Fibroblast of peridontal ligament (primary cell): ENCODE measurements at regions not wholly inside any gene's neighbourhood (a gene's known extent, or its start where the extent isn't known, plus 50 kb on each side); places are given as distances from the start of the nearest gene placed in this dataset.

Experiments
- DNase-seq: peaks from one replicate; pipeline ENCODE4 v3.0.0-alpha.2; 2010; ENCODE audit errors: extremely low read depth

DNA sequence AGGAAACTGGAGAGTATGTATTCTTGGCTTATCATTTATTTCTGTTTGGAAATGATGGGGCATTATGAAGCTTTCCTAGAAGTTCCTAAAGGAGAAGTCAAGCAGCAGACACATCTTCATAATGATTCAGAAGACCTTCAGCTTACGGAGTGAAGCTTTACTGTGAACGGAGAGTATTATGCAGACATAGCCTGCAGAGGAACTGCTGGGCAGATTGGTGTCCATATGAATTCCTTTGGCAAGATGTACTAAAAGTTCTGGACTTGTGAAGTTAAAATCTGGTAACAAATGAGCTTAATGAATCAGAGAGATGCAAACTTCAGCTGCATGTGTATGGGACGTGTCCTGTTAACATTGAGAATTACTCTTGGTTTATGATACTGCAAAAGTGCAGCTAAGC lies 60.1 kb downstream of the NABP1 start:
- DNase-seq: no peak

DNA sequence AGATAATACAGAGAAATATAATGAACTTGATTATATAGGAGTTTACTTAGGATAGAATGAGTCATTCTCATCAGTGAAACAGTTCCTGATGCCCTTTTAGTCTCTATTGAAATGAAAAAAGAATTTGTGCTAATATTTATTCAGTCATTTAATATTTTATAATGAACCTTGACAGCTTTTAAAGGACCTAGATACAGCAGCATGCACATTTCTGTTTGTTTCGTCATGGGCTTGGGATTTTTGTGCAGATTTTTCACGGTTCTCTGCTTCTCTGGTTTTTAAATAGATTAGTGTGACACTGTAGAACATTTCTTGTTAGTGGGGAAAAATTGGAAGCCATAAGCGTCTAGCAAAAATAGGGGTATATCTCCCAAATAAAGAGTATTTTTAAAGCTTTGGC lies 60.7 kb downstream of the NABP1 start:
- DNase-seq: no peak

DNA sequence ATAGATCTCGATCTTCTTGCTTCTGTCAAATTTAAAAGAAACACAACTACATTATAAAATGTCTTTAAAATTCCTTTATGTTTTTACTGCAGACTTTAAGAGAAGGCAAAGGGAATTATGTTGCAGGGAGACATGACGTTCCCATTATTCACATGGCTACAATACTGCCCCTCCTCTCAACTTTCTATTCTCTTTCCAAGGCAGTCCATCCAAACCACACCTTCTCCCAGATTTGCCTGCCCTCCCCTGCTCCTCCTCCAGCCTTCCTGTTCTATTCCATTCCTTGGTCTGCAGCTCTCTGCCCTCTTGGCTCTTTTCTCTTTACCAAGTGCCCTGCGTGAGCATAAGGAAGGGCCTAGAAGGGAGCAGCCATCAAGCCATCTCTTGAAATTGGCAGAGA lies 61.3 kb downstream of the NABP1 start:
- no peak for DNase-seq

DNA sequence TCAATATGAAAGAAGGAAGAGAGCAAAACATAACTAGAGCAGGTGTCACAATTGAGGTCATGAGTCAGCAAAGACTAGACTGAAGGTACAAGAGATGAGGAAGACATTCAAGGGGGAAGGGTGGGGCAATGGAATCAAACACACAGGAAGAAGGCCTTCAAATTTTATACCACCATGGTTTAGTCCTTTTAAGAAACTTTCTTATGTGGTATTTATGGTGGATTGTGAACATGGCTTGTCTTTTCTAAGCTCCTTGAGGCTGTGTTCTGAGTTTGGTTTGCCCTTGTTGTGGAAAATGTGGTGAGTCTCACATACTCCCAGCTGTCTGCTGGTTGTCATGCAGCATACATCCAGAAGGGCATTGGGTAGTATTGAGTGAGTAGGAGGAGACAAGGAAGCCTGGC lies 62.1 kb downstream of the NABP1 start:
- no peak for DNase-seq

DNA sequence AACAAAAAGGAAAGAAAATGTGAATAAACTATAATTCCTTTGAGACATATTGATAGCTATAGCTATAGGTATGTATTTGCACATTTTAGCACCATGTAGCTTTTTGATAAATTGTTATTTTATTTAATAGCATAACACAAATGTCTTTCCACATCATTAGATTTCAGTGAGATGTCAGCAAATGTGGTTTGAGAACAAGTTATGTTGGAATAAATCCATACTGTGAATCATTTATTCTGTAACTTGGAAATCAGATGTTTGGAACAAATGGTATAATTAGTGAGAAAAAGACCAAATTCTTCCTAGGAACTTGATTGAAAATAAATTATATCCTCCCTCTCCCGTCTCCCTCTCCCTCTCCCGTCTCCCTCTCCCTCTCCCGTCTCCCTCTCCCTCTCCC lies 62.8 kb downstream of the NABP1 start:
- DNase-seq: peak; percentile 25

DNA sequence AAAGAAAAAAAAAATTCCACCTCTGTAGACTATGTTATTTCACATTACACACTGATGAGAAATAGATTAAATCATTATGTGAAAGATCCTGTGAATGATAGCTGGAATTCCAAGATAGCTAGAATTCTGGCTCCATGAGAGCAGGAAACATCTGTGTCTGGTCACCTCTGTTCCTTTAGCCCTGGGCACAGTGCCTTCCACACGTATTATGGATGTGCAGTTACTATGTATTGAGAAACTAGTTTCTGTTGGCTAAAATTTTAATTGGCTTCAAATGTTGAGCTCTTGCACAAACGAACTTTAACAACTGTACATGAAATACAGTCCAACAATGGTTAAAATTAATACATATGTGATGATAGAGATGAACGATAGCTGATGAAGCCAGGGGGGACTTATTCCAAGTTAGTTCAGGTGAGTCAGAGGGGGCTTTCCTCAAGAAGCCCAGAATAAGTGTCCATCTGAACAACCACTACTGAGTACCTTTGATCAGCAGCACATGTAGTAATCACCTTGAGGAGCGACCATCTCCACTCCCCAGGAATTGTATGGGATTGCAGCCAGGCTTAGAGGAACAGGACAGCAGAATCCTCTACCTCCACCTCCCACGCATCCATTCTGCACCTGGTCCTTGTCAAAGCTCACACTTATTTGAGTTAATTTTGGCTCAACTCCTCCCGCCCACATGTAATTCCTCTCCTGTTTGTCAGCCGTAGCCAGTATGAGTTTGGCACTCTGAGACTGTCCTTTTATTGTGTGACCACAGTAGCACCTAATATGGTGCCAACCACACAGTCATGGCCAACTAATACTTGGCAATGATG lies 68.6 kb downstream of the NABP1 start:
- DNase-seq: peak; percentile 76

DNA sequence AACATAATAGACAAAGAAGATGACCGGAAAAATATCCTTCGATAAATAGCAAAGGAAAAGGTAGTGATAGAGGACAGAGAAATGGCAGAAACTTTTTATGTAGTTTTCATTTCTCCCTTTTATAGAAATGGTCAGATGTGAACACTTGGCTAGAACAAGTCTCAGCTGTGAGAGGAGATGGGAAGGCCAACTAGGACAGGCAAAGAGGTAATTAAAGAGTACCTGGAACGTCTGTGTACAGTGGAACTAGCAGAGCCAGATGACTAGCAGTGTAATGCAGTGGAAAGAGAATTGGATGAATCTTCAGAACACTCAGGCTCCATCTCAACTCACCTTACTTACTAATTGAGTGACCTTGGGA lies 69.2 kb downstream of the NABP1 start:
- no peak for DNase-seq

DNA sequence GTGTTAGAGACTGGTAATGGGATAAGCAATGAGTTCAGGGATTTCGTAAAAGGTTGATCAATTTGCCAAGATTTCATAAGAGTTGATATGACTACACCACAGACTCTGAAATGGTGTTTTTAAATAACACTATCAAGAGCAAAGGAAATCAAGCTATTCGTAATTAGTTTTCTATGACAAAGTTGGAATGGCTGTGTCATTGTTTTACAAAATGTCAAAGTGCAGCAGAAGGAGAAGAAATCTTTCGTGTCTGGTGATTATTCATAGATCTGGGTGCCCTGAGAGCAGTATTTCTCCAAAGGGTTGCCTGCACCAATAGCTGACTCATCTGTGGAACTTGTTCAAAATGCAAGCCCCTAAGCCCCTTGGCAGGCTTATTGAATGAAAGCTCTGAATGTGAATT lies 70.1 kb downstream of the NABP1 start:
- DNase-seq: peak; percentile 61

DNA sequence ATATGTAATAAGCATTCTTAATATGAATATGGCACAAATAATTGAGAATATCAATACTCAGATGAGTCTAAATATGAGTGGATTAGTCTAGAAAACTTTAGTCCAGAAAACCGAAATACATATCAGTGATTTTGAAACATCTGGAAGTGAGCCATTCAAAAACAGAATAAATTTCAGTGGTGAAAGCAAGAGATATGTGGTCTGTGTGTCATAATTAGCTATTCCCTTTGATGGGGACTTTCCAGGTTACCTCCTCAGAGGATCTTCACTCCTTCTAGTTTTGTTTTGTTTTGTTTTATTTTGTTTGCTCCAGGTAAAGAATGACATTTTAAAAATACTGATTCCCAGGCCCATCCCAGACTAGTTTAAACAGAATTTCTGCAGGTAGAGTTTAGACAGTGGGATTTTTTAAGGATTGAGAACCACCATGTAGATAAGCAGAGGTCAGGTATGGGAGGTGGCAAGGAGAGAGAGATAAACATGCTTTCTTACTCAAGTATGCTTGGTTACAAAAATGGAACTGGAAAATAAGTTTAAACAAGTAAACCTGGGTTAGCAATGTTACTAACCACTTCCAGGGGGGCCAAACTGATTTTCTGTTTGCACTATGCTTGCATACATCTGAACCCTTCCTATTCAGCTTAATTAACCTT lies 70.7 kb downstream of the NABP1 start:
- peak; percentile 34 for DNase-seq

DNA sequence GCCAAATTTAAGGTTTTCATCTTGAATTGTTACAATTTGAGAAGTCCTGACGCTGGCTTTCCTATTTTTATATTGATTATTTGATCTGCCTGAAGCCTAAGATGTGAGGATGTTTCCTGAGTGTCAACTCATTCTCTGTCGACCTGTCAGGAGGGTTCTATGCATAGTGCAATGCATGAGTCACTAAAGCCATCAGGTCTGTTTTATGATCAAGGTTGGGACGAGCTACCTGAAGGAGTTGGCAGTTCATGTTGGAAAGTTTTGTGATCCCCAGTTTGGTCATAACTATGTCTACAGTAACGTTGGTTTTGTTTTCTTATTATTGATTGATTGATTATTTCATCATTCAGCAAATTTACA lies 71.2 kb downstream of the NABP1 start:
- no peak for DNase-seq

DNA sequence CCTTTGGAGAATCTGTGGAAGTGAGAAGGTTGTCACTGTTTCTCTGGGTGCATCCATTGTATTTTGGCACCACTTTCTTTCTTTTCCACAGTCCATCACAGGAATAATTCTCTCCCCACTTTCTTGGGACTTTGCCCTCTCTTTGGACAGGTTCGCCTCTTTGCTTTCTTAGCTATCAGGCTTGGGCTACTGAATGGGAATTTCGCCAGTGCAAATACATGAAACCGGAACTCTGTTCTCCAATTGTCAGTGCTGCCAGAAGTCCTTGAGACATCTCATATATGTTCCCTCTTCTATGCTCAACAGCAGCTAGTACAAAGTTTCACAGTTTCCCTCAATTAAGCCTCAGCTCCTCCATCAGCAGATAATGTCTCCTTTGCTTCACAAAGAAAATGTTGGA lies 76.2 kb downstream of the NABP1 start:
- DNase-seq: no peak

DNA sequence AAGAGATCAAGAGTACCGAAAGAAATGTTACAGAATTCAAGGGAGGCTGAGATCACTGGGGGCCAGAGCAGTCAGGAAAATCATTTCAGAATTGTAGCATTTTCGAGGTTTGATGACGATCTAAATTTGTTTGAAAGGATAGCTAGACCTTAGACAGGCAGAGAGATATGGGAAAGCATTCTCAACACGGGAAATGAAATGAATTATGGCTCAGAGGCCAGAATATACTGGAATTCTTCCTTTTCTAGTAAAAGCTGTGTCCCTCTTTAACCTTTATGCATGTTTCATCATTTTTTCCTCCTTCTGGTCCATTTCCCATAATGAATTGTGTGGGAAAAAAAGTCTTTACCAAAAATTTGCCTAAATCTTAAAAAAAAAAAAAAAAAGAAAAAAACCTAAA lies 78.8 kb downstream of the NABP1 start:
- DNase-seq: no peak

DNA sequence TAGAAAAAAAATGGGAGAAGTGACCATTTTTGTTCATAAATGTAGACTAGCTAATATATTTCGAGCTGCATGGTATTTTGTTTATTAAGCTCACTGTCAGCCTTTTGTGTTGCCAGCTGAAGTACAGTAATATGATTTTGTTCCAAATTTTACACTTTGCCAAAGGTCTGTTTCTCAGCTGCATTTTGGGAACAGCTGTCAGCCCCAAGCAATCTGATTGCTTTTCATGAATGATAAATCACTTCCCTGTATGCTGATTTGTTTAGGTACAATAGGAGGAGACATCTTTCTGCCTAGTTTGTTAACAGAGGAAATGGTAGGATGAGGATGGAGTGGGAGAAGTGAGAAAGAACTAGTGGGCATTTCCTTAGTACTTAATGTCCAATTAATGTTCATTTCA lies 79.3 kb downstream of the NABP1 start:
- DNase-seq: no peak

DNA sequence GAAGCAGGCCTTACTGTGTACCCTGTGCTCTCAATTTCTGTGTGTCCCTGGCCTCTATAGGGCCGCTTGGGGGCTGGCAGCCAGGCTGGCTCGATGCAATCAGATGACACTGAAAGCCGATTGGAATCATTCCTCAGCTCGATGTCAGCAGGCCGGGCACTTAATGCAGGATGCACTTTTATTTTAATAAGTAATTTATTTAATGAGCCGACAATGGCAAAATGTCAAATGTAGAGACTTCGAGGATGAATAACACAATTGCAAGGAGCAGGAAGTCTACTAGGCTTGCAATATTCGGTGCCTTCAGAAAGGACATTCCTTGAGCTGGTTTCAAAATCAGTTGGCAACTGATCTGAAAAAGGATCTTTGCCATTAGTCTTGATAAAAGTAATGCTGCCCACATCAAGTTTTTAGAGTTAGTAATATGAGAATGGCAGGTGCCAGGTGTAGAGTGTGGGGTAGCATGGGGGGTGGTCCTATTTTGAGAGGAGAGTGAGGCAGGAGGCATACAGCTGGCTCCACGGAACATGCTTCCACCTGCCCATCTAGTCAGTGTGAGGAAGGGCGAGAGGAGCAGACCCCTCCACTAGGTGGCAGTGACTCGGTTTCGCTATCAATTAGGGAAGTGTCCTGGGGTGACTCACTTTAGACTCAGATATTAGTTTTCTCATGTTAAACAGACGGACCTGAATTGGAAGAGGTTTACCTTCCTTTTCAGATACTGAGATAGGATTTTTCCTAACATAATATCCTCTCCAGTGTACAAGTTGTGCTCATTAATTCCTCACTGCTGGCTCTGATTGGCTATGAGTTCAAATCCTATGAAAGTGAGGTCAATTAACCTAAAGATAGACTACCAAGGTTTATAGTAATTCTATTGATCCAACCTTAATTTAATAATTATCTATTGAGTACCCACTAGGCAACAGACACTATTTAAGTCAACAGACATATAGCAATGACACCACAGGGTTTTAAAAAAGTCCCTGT lies 80.9 kb downstream of the NABP1 start:
- peak; percentile 18 for DNase-seq

DNA sequence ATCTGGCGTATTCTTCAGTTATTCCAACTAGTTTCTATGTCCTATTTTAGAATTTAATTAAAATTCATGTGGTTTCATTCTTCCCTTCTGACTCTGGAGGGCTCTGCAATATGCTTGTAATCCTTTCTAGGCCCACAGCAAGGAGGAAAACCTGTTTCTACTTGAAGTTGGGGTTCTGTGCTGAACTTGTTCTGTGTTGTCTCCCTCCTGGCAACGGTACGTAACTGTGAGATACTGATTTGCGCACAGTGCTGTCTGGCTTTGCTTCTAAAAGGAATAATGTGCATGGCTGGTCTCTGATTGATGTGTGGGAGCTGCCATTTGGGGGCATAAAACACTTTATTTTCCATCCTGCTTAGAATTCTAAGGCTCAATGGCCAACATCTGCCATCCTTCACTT lies 81.7 kb downstream of the NABP1 start:
- DNase-seq: no peak

DNA sequence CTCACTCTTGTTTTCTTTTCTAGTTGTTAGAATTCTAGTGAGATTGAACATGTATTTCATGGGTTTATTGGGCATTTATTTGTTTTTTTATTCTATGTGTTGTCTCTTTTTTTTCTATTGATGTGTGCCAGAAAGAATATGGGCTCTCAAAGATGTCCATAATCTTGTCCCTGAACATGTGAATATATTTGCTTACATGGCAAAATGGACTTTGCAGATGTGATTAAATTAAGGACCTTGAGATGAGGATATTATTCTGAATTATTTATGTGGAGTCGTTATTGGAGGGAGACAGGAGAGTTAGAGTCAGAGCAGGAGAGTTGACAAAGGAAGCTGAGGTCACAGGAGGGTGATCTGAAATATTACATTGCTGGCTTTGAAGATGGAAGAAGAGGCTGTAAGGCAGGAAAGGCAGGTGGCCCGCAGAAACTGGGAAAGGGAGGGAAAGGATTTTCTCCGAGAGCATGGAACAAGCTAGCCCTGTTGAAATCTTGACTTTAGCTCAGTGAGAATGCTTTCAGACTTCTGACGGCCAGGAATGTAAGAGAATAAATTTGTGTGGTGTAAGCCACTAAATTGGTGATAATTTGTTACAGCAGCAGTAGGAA lies 82.8 kb downstream of the NABP1 start:
- no peak for DNase-seq

DNA sequence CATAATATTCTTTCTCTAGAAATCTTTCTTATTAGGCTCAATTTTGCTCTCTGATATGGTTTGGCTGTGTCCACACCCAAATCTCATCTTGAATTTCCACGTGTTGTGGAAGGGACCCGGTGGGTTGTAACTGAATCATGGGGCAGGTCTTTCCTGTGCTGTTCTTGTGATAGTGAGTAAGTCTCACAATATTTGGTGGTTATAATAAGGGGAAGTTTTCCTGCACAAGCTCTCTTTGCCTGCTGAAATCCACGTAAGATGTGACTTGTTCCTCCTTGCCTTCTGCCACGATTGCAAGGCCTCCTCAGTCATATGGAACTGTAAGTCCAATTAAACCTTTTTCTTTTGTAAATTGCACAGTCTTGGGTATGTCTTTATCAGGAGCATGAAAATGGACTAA lies 73.8 kb downstream of the CAVIN2 start:
- DNase-seq: no peak

DNA sequence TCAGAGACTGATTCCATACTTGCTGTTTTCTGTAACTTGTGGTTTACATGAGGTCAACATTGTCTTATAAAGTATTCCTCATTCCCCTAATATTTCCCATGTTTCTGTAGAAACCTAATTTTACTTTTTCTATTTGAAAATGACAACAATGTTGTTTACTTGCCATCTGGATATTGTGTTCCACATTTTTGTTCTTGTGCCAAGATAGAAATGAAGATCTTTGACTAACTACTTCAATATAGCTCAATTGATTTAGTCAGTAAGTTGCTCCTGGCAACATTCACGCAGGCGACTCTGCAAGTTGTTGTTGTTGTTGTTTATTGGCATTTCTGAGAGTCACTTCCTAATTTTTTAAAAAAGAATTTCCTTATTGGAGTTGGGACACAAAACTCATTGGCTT lies 69.5 kb downstream of the CAVIN2 start:
- DNase-seq: no peak

DNA sequence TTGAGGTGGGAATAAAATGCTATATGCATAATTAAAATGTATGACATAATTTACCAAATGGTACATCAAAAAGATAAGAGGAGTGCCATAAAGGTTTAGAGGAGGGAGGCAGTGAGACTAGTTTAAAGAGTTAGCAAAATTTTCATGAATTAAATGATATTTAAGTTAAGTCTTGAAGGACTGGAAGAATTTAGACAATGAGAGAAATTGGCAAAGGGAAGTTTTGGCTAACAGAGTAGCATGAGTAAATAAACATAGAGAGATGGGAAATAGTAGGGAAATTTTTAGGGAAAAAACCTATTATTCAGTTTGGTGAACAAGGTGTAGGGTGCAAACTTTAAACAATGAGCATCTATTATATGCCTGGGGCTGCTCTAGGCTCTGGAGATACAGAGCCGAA lies 68.8 kb downstream of the CAVIN2 start:
- DNase-seq: no peak

DNA sequence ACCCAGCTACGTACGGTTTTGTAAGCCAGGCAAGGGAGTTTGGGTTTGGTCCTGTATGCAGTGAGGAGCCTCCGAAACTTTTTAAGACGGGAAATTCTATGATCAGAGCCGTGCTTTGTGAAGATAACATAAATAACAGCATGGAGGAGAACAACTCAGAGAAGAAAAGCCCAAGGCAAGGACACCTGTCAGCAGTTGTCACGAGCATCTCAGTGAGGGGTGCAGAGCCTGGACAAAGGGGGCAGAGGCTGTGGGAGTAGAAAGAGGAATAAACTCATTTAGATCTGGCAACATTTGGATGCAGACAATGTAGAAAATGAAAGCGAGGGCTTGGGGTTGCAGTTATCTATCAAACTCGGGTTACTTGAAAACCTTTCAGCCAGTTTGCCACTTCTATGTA lies 64.5 kb downstream of the CAVIN2 start:
- no peak for DNase-seq

DNA sequence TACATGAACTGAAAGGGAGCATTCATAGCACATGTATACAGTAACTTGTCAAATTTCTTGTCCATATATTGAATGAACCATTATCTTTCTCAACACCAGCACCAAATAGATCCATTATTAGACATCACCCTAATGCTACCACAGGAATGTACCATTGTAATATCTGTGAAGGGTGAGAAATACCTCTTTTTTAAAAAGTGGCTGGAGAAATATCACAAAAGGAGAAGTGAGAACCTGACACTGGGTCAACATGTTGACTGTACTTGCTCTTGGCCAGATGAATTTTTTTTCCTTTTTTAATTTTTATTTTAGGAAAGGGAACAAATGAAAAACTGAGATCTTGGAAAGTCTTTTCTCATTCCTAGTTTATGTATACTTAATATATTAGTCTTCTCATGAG lies 63.5 kb downstream of the CAVIN2 start:
- DNase-seq: no peak
